ENCODE measurements at regions not wholly inside any gene's neighbourhood (a gene's known extent, or its start where the extent isn't known, plus 50 kb on each side); places are given as distances from the start of the nearest gene placed in this dataset.

- no peaks in the 10 kb centered on the region for H3K36me3 ChIP-seq (replicated peaks in 1 of 2; ENCODE audit: control insufficient read depth in 1 of 2, insufficient read depth in 2 of 2, low read length in 2 of 2)
- no peak overlapping the region for H2AFZ ChIP-seq (ENCODE audit: low read length)
- H3K4me3 ChIP-seq (replicated peaks in 1 of 3; ENCODE audit: insufficient read depth in 1 of 3, low read depth in 2 of 3, low read length in 3 of 3) = no peak overlapping the region
- in situ Hi-C loops (cut with HindIII; ENCODE audit: extremely low pct_ligation_motif_present, low pct_unique_long_range_greater_than_20kb) (no loop called here), intact Hi-C loops (cut with micrococcal nuclease; ENCODE audit: unreplicated experiment) (no loop called here)
- no peaks in the 10 kb centered on the region for H3K79me2 ChIP-seq (ENCODE audit: insufficient read depth, low read length)
- H3K4me1 ChIP-seq (ENCODE audit: insufficient read depth, low read length) = no peaks in the 10 kb centered on the region
- no peak overlapping the region for H3K27ac ChIP-seq (ENCODE audit: extremely low read length, insufficient read depth, low read length)
- no peak overlapping the region for H3K4me2 ChIP-seq (ENCODE audit: low read depth, low read length)
- POLR2A ChIA-PET = no interaction called here
- DNase-seq (ENCODE audit: low spot score) = no peak
- no peak for FAIRE-seq
- no peaks in the 10 kb centered on the region for H3K27me3 ChIP-seq (ENCODE audit: control insufficient read depth in 1 of 2, insufficient read depth in 2 of 2, low read length in 2 of 2)
- no peak for ATAC-seq
- no peaks in the 10 kb centered on the region for H3K9me3 ChIP-seq (ENCODE audit: low read length)
- no peaks in the 10 kb centered on the region for H4K20me1 ChIP-seq (ENCODE audit: insufficient read depth, low read length)
- CTCF ChIA-PET (ENCODE audit: low intra/inter-chr PET ratio, low total read pairs) = no interaction called here
- no peak overlapping the region for H3K9ac ChIP-seq (ENCODE audit: insufficient read depth, low read depth, low read length)
- TF ChIP-seq SNAPC2 (CRISPR knock-in tag; IDR thresholded peaks at IDR 0.05) = no peak
- WGBS (ENCODE audit: low lambda C conversion rate) = 3% methylated on average over 4 of the region's 4 CpGs
- no TSS peak for BruUV-seq (replicated peaks)
These were observed 128.5 kb upstream of the VEGFC start for GRCh38 chr4:176921256-176921655.

GRCh38 chr4:176924238-176924637, 131.5 kb upstream of the VEGFC start:
- intact Hi-C loops (cut with micrococcal nuclease; ENCODE audit: unreplicated experiment) (no loop called here), in situ Hi-C loops (cut with HindIII; ENCODE audit: extremely low pct_ligation_motif_present, low pct_unique_long_range_greater_than_20kb) (no loop called here)
- H3K79me2 ChIP-seq (ENCODE audit: insufficient read depth, low read length) = no peaks in the 10 kb centered on the region
- H3K4me3 ChIP-seq (replicated peaks in 1 of 3; ENCODE audit: insufficient read depth in 1 of 3, low read depth in 2 of 3, low read length in 3 of 3) = no peak overlapping the region
- no peak overlapping the region for H3K9ac ChIP-seq (ENCODE audit: insufficient read depth, low read depth, low read length)
- H3K27me3 ChIP-seq (ENCODE audit: control insufficient read depth in 1 of 2, insufficient read depth in 2 of 2, low read length in 2 of 2) = no peaks in the 10 kb centered on the region
- no peaks in the 10 kb centered on the region for H3K36me3 ChIP-seq (replicated peaks in 1 of 2; ENCODE audit: control insufficient read depth in 1 of 2, insufficient read depth in 2 of 2, low read length in 2 of 2)
- ChIA-PET CTCF (ENCODE audit: low intra/inter-chr PET ratio, low total read pairs) (no interaction called here), POLR2A (no interaction called here)
- no peak for TF ChIP-seq ZNF12 (CRISPR knock-in tag; IDR thresholded peaks at IDR 0.05)
- TF ChIP-seq KLF13 (CRISPR knock-in tag; IDR thresholded peaks at IDR 0.05) = no peak
- no peak for TF ChIP-seq ZNF446 (CRISPR knock-in tag; IDR thresholded peaks at IDR 0.05)
- no peak for TF ChIP-seq MYC (CRISPR knock-in tag; IDR thresholded peaks at IDR 0.05; ENCODE audit: borderline replicate concordance)
- DNase-seq (ENCODE audit: low spot score) (no peak), ATAC-seq (no peak), FAIRE-seq (no peak)
- no peaks in the 10 kb centered on the region for H3K4me1 ChIP-seq (ENCODE audit: insufficient read depth, low read length)
- WGBS (ENCODE audit: low lambda C conversion rate) = 91% methylated on average over 4 of the region's 4 CpGs
- no peaks in the 10 kb centered on the region for H4K20me1 ChIP-seq (ENCODE audit: insufficient read depth, low read length)
- H3K9me3 ChIP-seq (ENCODE audit: low read length) = no peaks in the 10 kb centered on the region
- no peak overlapping the region for H3K4me2 ChIP-seq (ENCODE audit: low read depth, low read length)
- no TSS peak for BruUV-seq (replicated peaks)
- H2AFZ ChIP-seq (ENCODE audit: low read length) = no peak overlapping the region
- no peak overlapping the region for H3K27ac ChIP-seq (ENCODE audit: extremely low read length, insufficient read depth, low read length)
